GM18867 (cell line): ENCODE measurements at regions not wholly inside any gene's neighbourhood (a gene's known extent, or its start where the extent isn't known, plus 50 kb on each side); places are given as distances from the start of the nearest gene placed in this dataset.

ENCODE experiments used
- ATAC-seq: cut with Tn5 transposase; IDR thresholded peaks from one replicate; pipeline ENCODE4 v1.9.1; 2021; ENCODE audit warnings: mild to moderate bottlenecking, moderate library complexity; ENCODE audit not compliant: unreplicated experiment

- ATAC-seq, result no peak
These were observed 459.7 kb downstream of the TBL1XR1 start for GRCh38 chr3:176737480-176738110.

- ATAC-seq, result no peak
These were observed 463.1 kb downstream of the TBL1XR1 start for GRCh38 chr3:176734146-176734545.

DNA sequence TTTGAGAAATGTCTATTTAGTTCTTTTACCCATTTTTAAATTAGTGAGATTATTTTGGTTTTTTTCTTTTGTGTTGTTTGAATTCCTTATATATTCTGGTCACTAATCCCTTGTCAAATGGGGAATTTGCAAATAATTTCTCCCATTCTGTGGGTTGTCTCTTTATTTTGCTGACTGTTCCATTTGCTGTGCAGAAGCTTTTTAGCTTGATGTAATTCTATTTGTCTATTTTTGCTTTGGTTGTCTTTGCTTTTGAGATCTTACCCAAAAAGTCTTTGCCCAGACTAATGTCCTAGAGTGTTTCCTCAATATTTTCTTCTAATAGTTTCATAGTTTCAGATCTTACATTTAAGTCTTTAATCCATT is 472.9 kb downstream of the TBL1XR1 start:
- ATAC-seq, result no peak

DNA sequence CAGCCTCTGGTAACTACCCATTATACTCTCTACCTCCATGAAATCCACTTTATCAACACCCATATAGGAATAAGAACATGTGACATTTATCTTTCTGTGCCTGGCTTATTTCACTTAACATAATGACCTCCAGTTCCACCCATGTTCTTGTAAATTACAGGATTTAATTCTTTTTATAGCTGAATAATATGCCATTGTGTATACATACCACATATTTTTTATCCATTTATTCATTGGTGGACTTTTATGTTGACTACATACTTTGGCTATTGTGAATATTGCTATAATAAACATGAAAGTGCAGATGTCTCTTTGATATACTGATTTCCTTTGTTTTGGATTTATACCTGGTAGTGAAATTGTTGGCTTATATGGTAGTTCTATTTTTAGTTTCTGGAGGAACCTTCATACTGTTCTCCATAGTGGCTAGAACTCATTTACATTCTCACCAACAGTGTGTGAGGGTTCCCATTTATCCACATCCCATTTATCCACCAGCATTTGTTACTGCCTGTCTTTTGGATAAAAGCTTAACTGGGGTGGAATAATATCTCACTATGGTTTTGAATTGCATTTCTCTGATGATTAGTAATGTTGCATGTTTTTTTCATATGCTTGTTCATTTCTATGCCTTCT is 473.4 kb downstream of the TBL1XR1 start:
- ATAC-seq, result no peak

DNA sequence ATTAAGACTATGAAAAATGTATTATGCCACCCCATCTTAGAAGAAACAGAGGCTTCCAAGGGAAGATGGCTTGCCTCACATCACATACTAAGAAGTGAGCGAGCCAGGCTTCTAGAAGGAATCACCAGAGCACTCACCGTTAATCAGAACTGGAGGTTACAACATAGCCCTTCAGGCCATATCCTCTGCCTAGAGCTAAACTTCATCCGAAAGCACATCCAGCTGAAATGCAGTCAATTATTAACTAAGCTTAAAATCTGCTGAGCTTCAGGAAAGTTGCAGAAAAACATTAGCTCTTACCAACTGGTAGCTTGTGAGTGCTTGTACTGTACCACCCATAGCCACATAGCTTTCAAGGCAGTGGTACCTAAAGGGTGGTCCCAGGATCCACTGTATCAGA is 483.2 kb downstream of the TBL1XR1 start:
- no peak for ATAC-seq

- no peak for ATAC-seq
These were observed 485.1 kb downstream of the TBL1XR1 start for GRCh38 chr3:176712191-176712590.

- no peak for ATAC-seq
These were observed 498.0 kb downstream of the TBL1XR1 start for GRCh38 chr3:176699288-176699687.

GRCh38 chr3:176697284-176697889 is 499.9 kb downstream of the TBL1XR1 start:
- no peak for ATAC-seq

DNA sequence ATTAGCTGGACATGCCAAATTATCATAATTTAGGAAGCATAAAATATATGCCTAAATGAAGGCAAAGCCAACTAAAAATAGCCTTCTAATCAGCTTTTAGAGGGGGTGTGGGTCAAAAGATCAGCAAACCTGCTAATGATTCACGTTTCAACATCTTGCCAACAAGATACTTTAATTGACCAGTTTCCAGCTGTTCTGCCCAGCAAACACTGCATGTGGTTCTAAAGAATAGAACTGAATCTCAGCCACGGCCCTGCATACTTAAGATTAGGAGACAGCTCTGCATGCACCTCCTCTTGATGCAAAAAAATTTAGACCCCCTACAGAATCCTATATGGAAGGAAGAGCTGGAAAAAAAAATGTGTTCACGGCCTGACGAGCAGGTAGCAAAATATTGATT is 500.5 kb downstream of the TBL1XR1 start:
- no peak for ATAC-seq

GRCh38 chr3:176692966-176693785 is 504.1 kb downstream of the TBL1XR1 start:
- ATAC-seq, result no peak

GRCh38 chr3:176692199-176692965 is 504.9 kb downstream of the TBL1XR1 start:
- no peak for ATAC-seq

DNA sequence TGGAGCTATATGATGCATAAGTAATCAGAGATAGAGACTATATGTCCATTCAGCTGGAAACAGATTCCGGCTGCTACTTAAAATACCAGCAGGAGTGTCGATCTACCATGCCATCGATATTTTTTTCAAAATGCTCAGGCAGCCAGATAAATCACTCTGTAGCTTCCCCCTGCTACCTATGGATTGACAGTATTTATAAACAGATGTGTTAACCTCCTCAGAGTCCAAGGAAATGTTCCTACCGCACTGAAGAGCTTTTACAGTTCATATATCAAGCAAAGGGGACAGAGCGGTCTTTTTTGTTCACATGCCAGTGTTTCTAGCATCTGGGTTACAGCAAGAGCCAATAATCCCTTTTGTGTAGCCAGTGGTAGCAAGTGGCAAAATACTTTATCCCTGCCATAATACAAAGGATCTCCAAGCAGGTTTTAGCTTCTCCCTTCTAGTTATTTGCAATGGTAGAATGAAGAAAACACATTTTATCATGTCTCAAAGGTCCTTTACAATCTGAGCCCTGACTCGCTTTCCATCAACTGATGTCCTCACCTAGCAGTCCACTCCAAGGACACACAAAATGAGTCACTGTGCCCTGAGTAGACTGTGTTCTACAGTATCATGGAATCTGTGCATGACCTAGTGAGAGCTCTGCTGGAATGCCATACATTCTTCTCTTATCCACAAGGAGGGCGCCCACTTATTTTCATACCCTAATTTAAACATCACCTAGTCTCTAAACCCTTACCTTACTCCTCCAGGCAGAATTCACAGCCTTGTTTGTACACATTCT is 507.0 kb downstream of the TBL1XR1 start:
- ATAC-seq, result no peak

DNA sequence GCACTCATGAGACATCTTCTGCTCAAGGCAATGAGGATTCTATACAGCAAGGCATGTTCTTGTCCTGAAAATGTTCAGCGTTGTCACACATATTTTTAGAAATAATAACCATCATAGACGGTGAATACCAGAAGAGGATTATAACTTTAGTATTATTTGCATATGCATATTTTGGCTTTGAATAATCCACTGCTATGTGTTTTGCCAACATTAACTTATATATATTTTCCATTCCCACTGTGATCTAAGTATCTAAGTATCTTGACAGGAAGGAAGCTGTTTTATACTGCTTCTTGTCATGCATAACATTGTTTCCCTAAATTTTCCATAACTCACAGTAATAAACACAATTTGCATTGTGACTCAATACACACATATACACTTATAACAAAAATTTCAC is 509.5 kb downstream of the TBL1XR1 start:
- ATAC-seq, result no peak

DNA sequence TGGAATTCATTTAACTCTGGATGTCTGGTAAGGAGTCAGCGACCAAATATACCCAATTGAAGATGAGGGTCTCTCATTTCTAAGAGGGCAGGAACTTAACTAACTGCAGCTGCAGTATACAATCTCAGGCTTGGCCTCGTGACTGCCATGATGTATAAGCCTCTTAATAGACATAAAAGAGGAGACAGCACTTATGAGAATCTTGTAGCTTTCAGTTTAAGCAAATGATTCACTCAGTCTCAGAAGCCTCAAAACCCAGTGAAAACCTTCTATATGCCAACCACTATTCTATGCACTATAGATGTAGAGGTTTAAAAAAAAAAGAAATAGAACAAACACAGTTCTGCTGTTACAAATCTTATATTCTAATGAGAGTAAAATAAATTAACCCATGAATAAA is 513.9 kb downstream of the TBL1XR1 start:
- no peak for ATAC-seq

GRCh38 chr3:176663837-176664831 is 533.1 kb downstream of the TBL1XR1 start:
- peak; percentile 56 for ATAC-seq

DNA sequence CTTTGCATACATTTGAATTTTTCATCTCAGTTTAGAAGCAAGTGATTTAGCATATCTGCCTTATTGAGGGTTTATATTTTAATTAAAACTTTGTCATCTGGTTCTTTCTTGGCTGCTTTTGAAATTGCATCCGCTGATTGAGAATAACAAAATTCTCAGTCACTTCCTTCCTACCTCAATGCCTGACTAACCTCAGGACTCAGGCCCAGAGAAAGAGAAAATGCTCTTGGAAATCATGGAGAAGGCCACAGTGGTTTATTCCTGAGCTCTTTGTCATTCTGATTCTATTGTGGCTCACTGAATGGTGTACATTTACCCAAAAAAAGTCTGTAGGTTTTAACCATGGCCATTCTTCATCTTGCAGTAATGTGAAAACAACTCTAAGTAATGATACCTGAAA is 533.9 kb downstream of the TBL1XR1 start:
- no peak for ATAC-seq

- ATAC-seq, result no peak
These were observed 535.8 kb downstream of the TBL1XR1 start for GRCh38 chr3:176661432-176661964.

DNA sequence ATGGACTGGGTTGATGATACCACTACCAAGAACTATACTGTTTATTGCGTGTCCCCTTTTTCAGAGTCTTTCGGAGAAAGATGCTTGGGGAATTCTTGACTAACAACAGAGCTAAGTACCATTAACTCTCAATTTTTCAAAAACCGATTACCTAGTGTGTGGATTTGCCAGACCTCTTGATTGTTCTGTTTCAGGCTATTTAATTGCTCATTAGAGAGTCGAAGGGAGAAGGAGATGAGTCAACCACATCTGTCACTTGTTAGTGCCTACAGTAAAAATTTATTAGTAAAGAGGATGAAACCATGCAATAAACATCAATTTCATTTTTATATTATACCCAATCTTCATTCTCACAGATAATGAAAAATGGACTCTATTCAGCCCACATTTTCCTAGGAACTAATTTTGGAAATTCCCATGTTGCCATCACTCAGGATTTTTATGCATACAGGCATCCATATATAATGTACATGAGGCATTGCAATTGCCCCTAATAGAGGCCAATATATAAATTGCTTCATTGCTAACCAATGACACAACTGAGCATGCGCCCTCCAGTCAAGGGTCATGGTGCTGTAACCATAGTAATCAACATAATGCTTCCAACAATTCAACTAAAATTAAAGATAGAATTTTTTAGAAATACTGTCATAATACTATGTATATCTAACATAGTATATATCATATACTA is 541.7 kb downstream of the TBL1XR1 start:
- ATAC-seq, result no peak
